ENCODE measurements at regions not wholly inside any gene's neighbourhood (a gene's known extent, or its start where the extent isn't known, plus 50 kb on each side); places are given as distances from the start of the nearest gene placed in this dataset.

DNA sequence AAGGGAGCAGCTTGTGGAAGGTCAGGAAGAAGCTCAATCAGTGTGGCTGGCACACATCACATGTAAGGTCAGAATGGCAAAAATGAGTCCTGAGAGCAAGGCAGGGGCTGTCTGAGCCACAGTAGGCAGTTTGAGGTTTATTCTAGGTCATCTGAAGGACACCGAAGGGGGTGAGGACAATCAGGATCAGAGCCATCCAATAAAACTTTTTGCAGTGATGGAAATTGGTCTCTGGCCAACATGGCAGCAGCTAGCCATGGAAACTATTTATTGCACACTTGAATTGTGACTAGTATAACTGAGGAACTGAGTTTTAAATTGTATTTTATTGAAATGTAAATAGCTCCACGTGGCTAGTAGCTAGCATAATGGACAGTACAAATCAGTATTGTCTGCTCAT lies 97.0 kb upstream of the CACNA1E start:
- DNase-seq (ENCODE audit: low spot score) = no peak
- TF ChIP-seq, protein P1, sequence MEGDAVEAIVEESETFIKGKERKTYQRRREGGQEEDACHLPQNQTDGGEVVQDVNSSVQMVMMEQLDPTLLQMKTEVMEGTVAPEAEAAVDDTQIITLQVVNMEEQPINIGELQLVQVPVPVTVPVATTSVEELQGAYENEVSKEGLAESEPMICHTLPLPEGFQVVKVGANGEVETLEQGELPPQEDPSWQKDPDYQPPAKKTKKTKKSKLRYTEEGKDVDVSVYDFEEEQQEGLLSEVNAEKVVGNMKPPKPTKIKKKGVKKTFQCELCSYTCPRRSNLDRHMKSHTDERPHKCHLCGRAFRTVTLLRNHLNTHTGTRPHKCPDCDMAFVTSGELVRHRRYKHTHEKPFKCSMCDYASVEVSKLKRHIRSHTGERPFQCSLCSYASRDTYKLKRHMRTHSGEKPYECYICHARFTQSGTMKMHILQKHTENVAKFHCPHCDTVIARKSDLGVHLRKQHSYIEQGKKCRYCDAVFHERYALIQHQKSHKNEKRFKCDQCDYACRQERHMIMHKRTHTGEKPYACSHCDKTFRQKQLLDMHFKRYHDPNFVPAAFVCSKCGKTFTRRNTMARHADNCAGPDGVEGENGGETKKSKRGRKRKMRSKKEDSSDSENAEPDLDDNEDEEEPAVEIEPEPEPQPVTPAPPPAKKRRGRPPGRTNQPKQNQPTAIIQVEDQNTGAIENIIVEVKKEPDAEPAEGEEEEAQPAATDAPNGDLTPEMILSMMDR (IDR thresholded peaks at IDR 0.05; ENCODE audit: borderline replicate concordance, control extremely low read depth, extremely low read depth, insufficient read depth, missing control alignments) = no peak
- in situ Hi-C loops (cut with MboI; ENCODE audit: low sequenced_read_pairs, unreplicated experiment) = no loop called here

DNA sequence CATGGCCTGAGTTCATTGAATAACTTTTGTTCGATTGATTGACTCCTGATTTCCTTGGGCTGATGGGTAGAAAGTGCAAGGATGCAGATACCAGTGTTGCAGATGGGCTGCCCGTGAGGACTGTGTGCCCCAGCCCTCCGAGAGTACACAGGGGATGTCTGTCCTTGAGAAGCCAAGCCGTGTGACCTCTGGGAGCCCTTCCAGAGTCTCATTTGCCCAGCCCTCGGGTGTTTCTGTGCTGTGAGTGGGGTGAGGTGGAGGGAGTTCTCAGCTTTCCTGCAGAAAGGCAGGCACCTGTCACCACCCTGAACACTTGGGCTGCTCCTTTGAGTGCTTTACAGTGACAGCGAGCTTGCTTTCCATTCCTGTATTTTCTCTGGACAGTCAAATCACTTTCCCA lies 96.4 kb upstream of the CACNA1E start:
- no peak for DNase-seq (ENCODE audit: low spot score)
- in situ Hi-C loops (cut with MboI; ENCODE audit: low sequenced_read_pairs, unreplicated experiment) = no loop called here
- TF ChIP-seq, protein P1 (IDR thresholded peaks at IDR 0.05; ENCODE audit: borderline replicate concordance, control extremely low read depth, extremely low read depth, insufficient read depth, missing control alignments) = no peak

DNA sequence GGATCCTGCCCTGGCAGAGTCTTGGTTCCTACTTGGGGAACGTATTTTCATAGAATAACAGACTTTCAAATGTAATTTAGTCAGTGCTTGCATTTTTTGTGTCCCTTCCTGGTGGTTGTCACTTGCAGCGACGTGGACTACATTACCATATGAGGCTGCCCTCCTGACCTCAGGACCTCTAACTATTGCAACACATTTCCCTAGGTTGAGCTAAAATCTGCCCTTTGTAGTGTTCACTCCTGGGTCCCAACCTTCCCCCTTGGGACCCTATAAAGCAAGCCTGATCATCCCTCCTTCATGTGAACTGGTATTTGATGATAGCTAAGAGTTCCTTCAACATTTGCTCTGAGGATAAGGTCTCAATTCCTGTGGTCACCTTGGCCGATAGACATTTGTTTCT lies 95.6 kb upstream of the CACNA1E start:
- TF ChIP-seq, protein P1 (IDR thresholded peaks at IDR 0.05; ENCODE audit: borderline replicate concordance, control extremely low read depth, extremely low read depth, insufficient read depth, missing control alignments) = no peak
- no peak for DNase-seq (ENCODE audit: low spot score)
- in situ Hi-C loops (cut with MboI; ENCODE audit: low sequenced_read_pairs, unreplicated experiment) = no loop called here

DNA sequence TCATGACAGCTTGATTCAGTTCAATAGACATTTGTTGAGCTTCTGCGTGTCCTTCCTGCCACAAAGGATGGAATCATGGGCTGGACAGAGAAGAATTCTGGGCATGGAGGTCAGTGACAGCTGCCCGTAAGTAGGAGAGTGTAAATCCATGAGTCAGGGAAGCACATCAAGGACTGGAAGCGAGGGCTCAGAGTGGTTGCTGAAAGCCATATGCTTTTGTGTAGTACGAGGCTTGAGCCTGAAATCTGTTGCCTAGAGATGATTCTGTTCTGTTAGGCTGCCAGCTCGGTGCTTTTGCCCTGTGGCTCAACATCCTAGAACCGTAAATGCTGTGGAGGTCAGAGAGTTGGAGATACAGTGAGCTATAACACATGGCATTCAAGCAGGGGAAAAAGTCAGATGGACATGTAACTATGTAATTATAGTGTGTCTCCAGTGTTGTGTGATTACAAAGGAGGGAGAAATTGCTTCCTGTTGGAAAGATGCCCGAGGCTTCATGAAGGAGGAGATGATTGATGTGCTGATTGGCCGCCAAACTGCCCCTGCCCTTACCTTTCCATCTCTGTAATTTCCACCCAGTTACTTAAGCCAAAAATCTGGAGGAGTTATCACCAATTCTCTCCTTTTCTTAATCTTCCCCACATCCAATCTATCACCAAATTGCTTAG lies 92.8 kb upstream of the CACNA1E start:
- no peak for DNase-seq (ENCODE audit: low spot score)
- TF ChIP-seq, protein P1 (IDR thresholded peaks at IDR 0.05; ENCODE audit: borderline replicate concordance, control extremely low read depth, extremely low read depth, insufficient read depth, missing control alignments) = no peak
- in situ Hi-C loops (cut with MboI; ENCODE audit: low sequenced_read_pairs, unreplicated experiment) = no loop called here

DNA sequence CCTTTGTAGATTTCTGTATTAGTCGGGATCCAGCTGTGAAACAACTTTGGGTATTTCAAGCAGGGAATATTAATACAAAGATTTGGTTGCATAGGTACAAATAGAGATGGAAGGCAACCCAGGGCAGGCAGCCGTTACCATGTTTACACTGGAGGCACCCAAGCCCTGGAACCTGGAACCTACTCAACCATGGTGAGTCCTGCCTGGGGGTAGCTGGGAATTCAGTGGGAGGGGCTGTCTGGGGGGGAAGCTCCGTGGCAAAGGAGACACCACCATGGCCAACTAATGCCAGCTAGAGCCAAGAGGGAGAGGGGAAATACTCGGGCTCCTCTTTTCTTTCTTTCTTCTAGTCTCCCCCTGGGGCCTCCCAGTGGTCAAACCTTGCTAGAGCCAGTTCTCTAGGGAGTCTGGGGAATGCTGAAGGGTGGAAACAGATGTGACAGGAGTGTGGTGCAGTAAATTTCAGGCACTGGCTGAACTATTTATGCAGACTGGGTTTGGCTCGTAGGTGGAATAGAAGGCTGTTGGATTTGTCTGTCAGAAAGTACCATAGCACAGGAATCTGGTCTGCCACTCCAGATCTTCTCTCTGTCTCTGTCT lies 91.9 kb upstream of the CACNA1E start:
- TF ChIP-seq, protein P1 (IDR thresholded peaks at IDR 0.05; ENCODE audit: borderline replicate concordance, control extremely low read depth, extremely low read depth, insufficient read depth, missing control alignments) = no peak
- in situ Hi-C loops (cut with MboI; ENCODE audit: low sequenced_read_pairs, unreplicated experiment) = no loop called here
- no peak for DNase-seq (ENCODE audit: low spot score)

DNA sequence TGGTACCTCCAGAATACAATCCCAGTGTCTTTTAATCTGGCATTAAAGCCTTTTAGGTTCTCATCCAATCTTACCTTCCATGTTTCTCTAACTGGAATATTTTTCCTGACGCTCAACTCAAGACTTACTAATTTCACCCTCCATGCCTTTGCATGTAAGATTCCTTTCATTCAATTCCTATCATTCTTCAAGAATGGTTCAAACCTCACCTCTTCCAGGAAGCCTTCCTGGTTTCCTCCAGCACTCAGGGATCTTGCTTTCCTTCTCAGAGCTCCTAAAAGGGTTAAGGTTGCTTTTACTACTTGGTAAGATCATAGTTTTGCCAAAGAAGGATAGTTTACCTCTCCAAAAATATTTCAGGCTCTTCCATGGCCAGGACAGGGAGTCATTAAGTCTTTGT lies 91.2 kb upstream of the CACNA1E start:
- no peak for DNase-seq (ENCODE audit: low spot score)
- TF ChIP-seq, protein P1 (IDR thresholded peaks at IDR 0.05; ENCODE audit: borderline replicate concordance, control extremely low read depth, extremely low read depth, insufficient read depth, missing control alignments) = no peak
- in situ Hi-C loops (cut with MboI; ENCODE audit: low sequenced_read_pairs, unreplicated experiment) = no loop called here

All from GM13976 (cell line).